Coronary artery (tissue), 2 donors: ENCODE measurements at regions not wholly inside any gene's neighbourhood (a gene's known extent, or its start where the extent isn't known, plus 50 kb on each side); places are given as distances from the start of the nearest gene placed in this dataset.

Experiments used
- DNase-seq: peaks from one replicate; pipeline ENCODE4 v3.0.0-alpha.2; 2017; ENCODE audit warnings: low spot score
- H3K27ac ChIP-seq, 2 donors: fragments of 200-600 bp; sonication (generic); one replicate each; pipeline ENCODE4 v1.5.1; 2016 to 2019
- H3K4me3 ChIP-seq: fragments of 200-600 bp; sonication (generic); 2 replicates; pipeline ENCODE4 v1.5.1; 2016; ENCODE audit warnings: mild to moderate bottlenecking, moderate library complexity
- TF ChIP-seq, protein P1 (sequence below): fragments of 200-600 bp; sonication (generic); IDR thresholded peaks from one replicate; pipeline ENCODE4 v1.5.1; 2019; ENCODE audit warnings: antibody characterized with exemption

GRCh38 chr14:86402545-86402944 is 872.6 kb downstream of the FLRT2 start:
- TF ChIP-seq, protein P1, sequence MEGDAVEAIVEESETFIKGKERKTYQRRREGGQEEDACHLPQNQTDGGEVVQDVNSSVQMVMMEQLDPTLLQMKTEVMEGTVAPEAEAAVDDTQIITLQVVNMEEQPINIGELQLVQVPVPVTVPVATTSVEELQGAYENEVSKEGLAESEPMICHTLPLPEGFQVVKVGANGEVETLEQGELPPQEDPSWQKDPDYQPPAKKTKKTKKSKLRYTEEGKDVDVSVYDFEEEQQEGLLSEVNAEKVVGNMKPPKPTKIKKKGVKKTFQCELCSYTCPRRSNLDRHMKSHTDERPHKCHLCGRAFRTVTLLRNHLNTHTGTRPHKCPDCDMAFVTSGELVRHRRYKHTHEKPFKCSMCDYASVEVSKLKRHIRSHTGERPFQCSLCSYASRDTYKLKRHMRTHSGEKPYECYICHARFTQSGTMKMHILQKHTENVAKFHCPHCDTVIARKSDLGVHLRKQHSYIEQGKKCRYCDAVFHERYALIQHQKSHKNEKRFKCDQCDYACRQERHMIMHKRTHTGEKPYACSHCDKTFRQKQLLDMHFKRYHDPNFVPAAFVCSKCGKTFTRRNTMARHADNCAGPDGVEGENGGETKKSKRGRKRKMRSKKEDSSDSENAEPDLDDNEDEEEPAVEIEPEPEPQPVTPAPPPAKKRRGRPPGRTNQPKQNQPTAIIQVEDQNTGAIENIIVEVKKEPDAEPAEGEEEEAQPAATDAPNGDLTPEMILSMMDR: no peak

DNA sequence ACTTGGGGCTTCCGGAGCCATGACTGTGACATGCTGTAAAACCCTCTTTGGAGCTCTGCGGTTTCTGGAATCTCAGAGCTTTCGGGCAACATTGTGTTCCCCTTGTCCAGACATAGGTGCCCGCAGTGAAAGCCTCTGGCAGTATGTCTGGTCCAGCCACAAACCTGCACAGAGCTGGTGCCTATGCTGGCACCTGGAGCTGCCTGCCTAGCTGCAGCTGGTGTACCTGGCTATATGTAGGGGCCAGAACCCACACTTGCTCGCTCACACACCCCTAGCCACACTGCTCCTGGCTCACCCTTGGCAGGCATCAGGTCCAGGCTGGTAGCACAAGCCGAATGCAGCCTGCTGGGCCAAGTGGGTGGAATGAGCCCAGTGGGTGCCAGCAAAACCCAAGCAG is 861.1 kb downstream of the FLRT2 start:
- TF ChIP-seq, protein P1: no peak
- no peak for DNase-seq
- H3K4me3 ChIP-seq: no peak overlapping the region
- H3K27ac ChIP-seq: no peak overlapping the region

More at GRCh38 chr14:86402545-86402944, 872.6 kb downstream of the FLRT2 start:
- Histone ChIP-seq H3K27ac (no peak overlapping the region), H3K4me3 (no peak overlapping the region)
- DNase-seq: no peak

GRCh38 chr14:86388216-86388615 is 858.3 kb downstream of the FLRT2 start:
- H3K27ac ChIP-seq: no peak overlapping the region
- no peak for DNase-seq
- H3K4me3 ChIP-seq: no peak overlapping the region
- TF ChIP-seq, protein P1: no peak

GRCh38 chr14:86373886-86374285 is 843.9 kb downstream of the FLRT2 start:
- TF ChIP-seq, protein P1: no peak
- H3K27ac ChIP-seq: no peak overlapping the region
- DNase-seq: no peak
- H3K4me3 ChIP-seq: no peak overlapping the region

DNA sequence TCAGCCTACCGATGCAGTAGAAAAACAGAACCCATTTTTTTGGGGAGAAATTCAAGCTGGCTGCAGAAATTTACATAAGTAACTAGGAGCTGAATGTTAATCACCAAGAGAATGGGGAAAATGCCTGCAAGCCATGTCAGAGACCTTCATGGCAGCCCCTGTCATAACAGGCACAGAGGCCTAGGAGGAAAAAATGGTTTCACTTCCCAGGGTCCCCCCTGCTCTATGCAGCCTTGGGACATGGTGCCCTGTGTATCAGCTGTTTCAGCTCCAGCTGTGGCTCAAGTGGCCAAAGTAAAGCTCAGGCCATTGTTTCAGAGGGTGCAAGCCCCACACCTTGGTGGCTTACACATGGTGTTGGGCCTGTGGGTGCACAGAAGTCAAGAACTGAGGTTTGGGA is 842.5 kb downstream of the FLRT2 start:
- Histone ChIP-seq H3K27ac (no peak overlapping the region), H3K4me3 (no peak overlapping the region)
- DNase-seq: no peak
- TF ChIP-seq, protein P1: no peak

- DNase-seq: no peak
- H3K4me3 ChIP-seq: no peak overlapping the region
- TF ChIP-seq, protein P1: no peak
- no peak overlapping the region for H3K27ac ChIP-seq
Observed at GRCh38 chr14:86364634-86365033, 834.7 kb downstream of the FLRT2 start.

DNA sequence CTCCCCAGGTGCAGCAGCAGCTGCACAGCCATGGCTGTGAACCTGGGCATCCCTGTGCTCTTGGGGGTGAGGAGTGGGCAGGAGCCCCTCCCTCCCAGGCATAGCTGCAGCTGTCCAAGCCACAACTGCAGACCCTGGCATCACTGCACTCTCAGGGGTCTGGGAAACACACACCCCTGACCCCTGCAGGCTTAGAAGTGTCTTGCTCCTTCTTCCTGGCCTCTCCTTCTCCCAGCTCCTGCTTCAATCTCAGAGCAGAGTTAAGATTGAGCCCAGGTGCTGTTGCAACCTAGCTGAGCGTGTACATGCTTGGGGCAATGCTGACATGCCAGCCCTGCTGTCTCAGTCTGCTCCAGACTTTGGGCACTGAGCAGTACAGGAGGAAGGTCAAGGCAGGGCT is 833.6 kb downstream of the FLRT2 start:
- DNase-seq: no peak
- TF ChIP-seq, protein P1: no peak
- Histone ChIP-seq H3K27ac (no peak overlapping the region), H3K4me3 (no peak overlapping the region)
